ENCODE measurements at regions not wholly inside any gene's neighbourhood (a gene's known extent, or its start where the extent isn't known, plus 50 kb on each side); places are given as distances from the start of the nearest gene placed in this dataset.

- CTCF ChIA-PET, result interaction anchor here (2.2 kb wide), 1 partner anchor 9 kb away, joined by 5 read pairs; no protein-coding TSS in a partner anchor
- POLR2A ChIA-PET, result no interaction called here
- TF ChIP-seq CTCF (IDR thresholded peaks at IDR 0.05; ENCODE audit: control extremely low read depth, extremely low read depth, low read depth, missing control alignments), result no peak
- no peak for DNase-seq (ENCODE audit: extremely low spot score)
Measured at GRCh38 chr7:25558605-25559004, 330.3 kb upstream of the NPVF start.

- ChIA-PET CTCF (interaction anchor here (1.4 to 2.2 kb wide), 2 partner anchors 8 to 11 kb away, joined by 5 to 6 read pairs; no protein-coding TSS in a partner anchor), POLR2A (no interaction called here)
- TF ChIP-seq CTCF (IDR thresholded peaks at IDR 0.05; ENCODE audit: control extremely low read depth, extremely low read depth, low read depth, missing control alignments), result no peak
- no peak for DNase-seq (ENCODE audit: extremely low spot score)
Measured at GRCh38 chr7:25559581-25560367, 331.5 kb upstream of the NPVF start.

DNA sequence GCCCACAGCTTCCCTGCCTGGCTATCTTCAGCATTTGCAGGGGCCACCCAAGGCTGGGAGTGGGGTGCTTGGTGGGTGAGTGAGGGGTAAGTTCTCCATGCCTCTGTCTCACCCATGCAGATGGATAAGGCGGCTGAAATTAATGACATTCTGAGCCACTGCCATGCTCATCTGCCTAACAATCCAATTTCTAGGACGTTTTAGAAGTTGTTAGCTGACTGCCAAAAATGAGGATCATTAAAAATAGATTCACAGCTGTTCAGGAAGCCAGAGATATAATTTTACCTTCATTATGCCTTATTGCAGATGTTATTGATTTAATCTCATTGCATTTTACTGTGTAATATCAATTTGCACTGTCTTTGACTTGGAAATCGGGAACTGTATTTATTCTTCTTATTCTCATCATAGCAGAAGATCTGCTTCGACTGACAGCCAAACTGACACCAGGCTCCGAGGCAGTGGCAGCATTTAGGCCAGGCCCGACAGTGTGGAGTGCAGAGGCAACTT is 334.4 kb upstream of the NPVF start:
- no peak for TF ChIP-seq CTCF (IDR thresholded peaks at IDR 0.05; ENCODE audit: control extremely low read depth, extremely low read depth, low read depth, missing control alignments)
- DNase-seq (ENCODE audit: extremely low spot score), result no peak
- CTCF ChIA-PET, result interaction anchor here (1.5 to 8.0 kb wide), 5 partner anchors 10 to 304 kb away, joined by 3 to 72 read pairs (median 4); no protein-coding TSS in a partner anchor
- POLR2A ChIA-PET, result no interaction called here

GRCh38 chr7:25565002-25565401 is 336.7 kb upstream of the NPVF start:
- ChIA-PET POLR2A (no interaction called here), CTCF (interaction anchor here (0.9 to 8.0 kb wide), 19 partner anchors 9 to 309 kb away, joined by 3 to 72 read pairs (median 8); no protein-coding TSS in a partner anchor)
- DNase-seq (ENCODE audit: extremely low spot score), result no peak
- no peak for TF ChIP-seq CTCF (IDR thresholded peaks at IDR 0.05; ENCODE audit: control extremely low read depth, extremely low read depth, low read depth, missing control alignments)

DNA sequence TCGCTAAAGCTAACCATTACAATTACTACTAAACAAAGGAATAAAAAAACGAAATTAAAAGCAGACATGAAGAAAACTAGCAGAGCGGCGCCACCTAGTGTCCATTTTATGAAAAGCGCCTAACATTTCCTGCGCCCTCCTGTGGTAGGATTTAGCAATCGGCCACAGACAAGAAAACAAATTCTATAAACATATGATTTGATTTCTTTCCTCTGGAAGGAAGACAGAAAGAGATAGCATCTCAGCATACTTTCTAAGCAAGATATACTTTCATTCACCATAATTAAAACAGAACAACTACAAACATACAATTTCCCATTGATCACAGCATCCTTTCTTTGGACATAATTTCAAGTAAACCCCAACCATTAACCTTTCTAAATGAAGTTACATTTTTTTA is 337.7 kb upstream of the NPVF start:
- peak; percentile 57 for DNase-seq (ENCODE audit: extremely low spot score)
- ChIA-PET POLR2A (no interaction called here), CTCF (interaction anchor here (0.6 to 8.0 kb wide), 21 partner anchors 9 to 315 kb away, joined by 3 to 72 read pairs (median 8); no protein-coding TSS in a partner anchor)
- TF ChIP-seq CTCF (IDR thresholded peaks at IDR 0.05; ENCODE audit: control extremely low read depth, extremely low read depth, low read depth, missing control alignments), result peak; percentile 100

DNA sequence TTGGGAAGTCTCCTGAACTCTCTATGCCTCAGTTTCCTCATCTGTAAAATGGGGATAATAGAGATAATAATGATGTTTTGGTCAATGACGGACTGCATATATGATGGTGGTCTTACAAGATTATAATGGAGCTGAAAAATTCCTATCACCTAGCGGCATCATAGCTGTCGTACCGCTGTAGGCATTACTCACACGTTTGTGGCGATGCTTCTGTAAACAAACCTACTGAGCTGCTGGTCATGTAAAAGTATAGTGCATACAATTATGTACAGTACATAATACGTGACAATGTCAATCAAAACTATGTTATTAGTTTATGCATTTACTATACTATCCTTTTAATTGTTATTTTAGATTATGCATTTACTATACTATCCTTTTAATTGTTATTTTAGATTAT is 339.1 kb upstream of the NPVF start:
- TF ChIP-seq CTCF (IDR thresholded peaks at IDR 0.05; ENCODE audit: control extremely low read depth, extremely low read depth, low read depth, missing control alignments), result no peak
- ChIA-PET POLR2A (no interaction called here), CTCF (interaction anchor here (0.9 to 8.0 kb wide), 17 partner anchors 8 to 312 kb away, joined by 3 to 72 read pairs (median 5); no protein-coding TSS in a partner anchor)
- no peak for DNase-seq (ENCODE audit: extremely low spot score)

All from GM10248 (cell line).